DND-41 (cell line): ENCODE measurements at regions not wholly inside any gene's neighbourhood (a gene's known extent, or its start where the extent isn't known, plus 50 kb on each side); places are given as distances from the start of the nearest gene placed in this dataset.

Source experiments
- CTCF ChIP-seq: IDR thresholded peaks from 2 replicates; pipeline ENCODE4 v1.5.1; 2012; ENCODE audit warnings: borderline replicate concordance, low read length, moderate library complexity, mild to moderate bottlenecking; ENCODE audit not compliant: poor library complexity, severe bottlenecking; ENCODE audit errors: extremely low read depth
- EZH2 ChIP-seq: IDR thresholded peaks from 3 replicates; pipeline ENCODE4 v1.6.1; 2012; ENCODE audit warnings: borderline replicate concordance, low read depth, mild to moderate bottlenecking, moderate library complexity, low read length, inconsistent platforms; ENCODE audit not compliant: severe bottlenecking

DNA sequence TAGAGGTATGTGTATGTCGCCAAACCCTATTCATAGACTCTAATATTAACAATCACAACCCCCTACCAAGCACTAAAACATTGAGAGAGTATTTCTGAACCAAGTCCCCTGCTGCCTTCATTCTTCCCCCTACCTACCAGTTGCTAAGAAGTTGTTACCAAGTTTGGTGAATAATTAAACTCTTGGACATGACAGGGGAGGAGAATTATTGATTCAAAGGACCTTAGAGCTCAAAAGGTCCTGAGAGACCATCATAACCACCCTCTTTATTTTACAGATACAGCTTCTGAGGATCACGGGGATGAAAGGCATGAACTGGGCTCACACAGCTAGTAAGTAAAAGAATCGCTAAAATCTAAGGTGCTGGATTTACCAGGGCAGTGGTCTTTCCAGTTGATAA is 204.1 kb downstream of the PIK3C3 start:
- TF ChIP-seq CTCF (no peak), EZH2 (no peak)
